Prostate gland (tissue), 2 donors: ENCODE measurements at regions not wholly inside any gene's neighbourhood (a gene's known extent, or its start where the extent isn't known, plus 50 kb on each side); places are given as distances from the start of the nearest gene placed in this dataset.
"Not testable (repeated sequence)": the region's sequence is repeated elsewhere in the genome, so short reads cannot be mapped to it uniquely, and the experiment has no call there.

Experiments
- DNase-seq: peaks from one replicate; pipeline ENCODE4 v3.0.0-alpha.2; 2019; ENCODE audit warnings: low spot score
- H3K27ac ChIP-seq, 2 donors: fragments of 200-600 bp; sonication (generic); 2 replicates each; pipeline ENCODE4 v1.5.1; 2017 to 2019
- H3K27me3 ChIP-seq: fragments of 200-600 bp; sonication (generic); replicated peaks from 2 replicates; pipeline ENCODE4 v1.5.1; 2019; ENCODE audit not compliant: insufficient read depth
- H3K36me3 ChIP-seq, 2 donors: fragments of 200-600 bp; sonication (generic); 1 replicate in 1 of 2; 2 replicates in 1 of 2; pipeline versions ENCODE4 v1.5.1 to v1.8.1; 2017 to 2019
- H3K4me1 ChIP-seq: fragments of 200-600 bp; sonication (generic); replicated peaks from 2 replicates; pipeline ENCODE4 v1.5.1; 2019
- H3K4me3 ChIP-seq, 2 donors: fragments of 200-600 bp; sonication (generic); 2 replicates each; pipeline ENCODE4 v1.5.1; 2017 to 2019
- H3K9me3 ChIP-seq: fragments of 200-600 bp; sonication (generic); 2 replicates; pipeline ENCODE4 v1.5.1; 2017
- CTCF ChIP-seq, 4 experiments: fragments of 200-600 bp in 2 of 4; fragments of 450-650 bp in 2 of 4; sonication (generic) in 2 of 4; IDR thresholded peaks; 1 replicate in 3 of 4; 2 replicates in 1 of 4; pipeline ENCODE4 v1.5.1; 2016 to 2019; ENCODE audit warnings: antibody characterized with exemption in 4 of 4, mild to moderate bottlenecking in 2 of 4, moderate library complexity in 2 of 4
- POLR2A ChIP-seq: fragments of 450-650 bp; IDR thresholded peaks from one replicate; pipeline ENCODE4 v1.6.1; 2016; ENCODE audit warnings: antibody characterized with exemption, mild to moderate bottlenecking
- POLR2AphosphoS5 ChIP-seq: sonication (generic); formaldehyde crosslinking; IDR thresholded peaks from one replicate; pipeline ENCODE4 v1.6.1; 2017; ENCODE audit warnings: antibody characterized with exemption
- WGBS: methylation state at CpG from one replicate; pipeline ENCODE4 v1.1.5; 2018; 5-methylcytosine and 5-hydroxymethylcytosine counted together
- intact Hi-C: fragments of 100-400 bp; cut with DNase I; formaldehyde crosslinking; loops from one replicate; pipeline ENCODE4 v1.14.2; 2022

DNA sequence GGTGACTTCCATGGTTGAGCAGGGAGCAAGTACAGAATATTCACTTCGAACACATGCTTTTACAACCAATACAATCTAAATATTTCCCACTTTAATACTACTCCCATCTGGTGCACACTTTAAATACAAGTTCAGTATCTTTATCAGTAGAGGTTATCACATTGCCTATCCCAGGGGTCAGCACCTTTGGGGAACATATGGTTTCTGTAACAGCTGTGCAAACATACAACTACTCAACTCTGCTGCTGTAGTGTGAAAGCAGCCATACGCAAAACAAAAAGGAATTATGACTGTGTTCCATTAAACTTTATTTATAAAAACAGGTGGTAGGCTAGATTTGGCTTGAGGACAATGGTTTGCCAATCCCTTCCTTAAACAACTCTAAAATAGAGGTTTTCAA is 157.5 kb downstream of the XPNPEP1 start:
- Histone ChIP-seq H3K9me3 (no peaks in the 10 kb centered on the region), H3K4me3 (no peak overlapping the region), H3K27me3 (no peaks in the 10 kb centered on the region), H3K27ac (no peak overlapping the region), H3K36me3 (no peaks in the 10 kb centered on the region), H3K4me1 (no peaks in the 10 kb centered on the region)
- TF ChIP-seq POLR2A = no peak
- TF ChIP-seq POLR2AphosphoS5 = no peak
- TF ChIP-seq CTCF (IDR thresholded peaks at IDR 0.05) = no peak
- DNase-seq = no peak
- 90% methylated on average over 2 of the region's 2 CpGs for WGBS
- intact Hi-C loops = no loop called here

GRCh38 chr10:109762555-109762954 is 160.8 kb downstream of the XPNPEP1 start:
- Histone ChIP-seq H3K4me1 (no peaks in the 10 kb centered on the region), H3K36me3 (no peaks in the 10 kb centered on the region), H3K27me3 (no peaks in the 10 kb centered on the region), H3K9me3 (no peaks in the 10 kb centered on the region), H3K4me3 (no peak overlapping the region), H3K27ac (no peak overlapping the region)
- intact Hi-C loops = no loop called here
- TF ChIP-seq CTCF (IDR thresholded peaks at IDR 0.05) (no peak), POLR2AphosphoS5 (no peak), POLR2A (no peak)
- DNase-seq = no peak

DNA sequence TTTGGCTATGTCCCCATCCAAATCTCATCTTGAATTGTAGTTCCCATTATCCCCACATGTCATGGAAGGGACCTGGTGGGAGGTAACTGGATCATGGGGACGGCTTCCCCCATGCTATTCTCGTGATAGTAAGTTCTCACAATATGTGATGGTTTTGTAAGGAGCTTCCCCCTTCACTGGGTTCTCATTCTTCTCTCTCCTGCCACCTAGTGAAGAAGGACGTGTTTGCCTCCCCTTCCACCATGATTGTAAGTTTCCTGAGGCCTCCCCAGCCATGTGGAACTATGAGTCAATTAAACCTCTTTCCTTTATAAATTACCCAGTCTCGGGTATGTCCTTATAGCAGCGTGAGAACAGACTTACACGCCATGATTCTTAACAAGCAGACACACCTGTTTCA is 165.6 kb downstream of the XPNPEP1 start:
- H3K4me3 ChIP-seq, DNase-seq, intact Hi-C loops, H3K36me3 ChIP-seq, H3K27ac ChIP-seq, H3K27me3 ChIP-seq, H3K4me1 ChIP-seq, H3K9me3 ChIP-seq: not testable (repeated sequence)
- WGBS = 64% methylated on average over 6 of the region's 6 CpGs

DNA sequence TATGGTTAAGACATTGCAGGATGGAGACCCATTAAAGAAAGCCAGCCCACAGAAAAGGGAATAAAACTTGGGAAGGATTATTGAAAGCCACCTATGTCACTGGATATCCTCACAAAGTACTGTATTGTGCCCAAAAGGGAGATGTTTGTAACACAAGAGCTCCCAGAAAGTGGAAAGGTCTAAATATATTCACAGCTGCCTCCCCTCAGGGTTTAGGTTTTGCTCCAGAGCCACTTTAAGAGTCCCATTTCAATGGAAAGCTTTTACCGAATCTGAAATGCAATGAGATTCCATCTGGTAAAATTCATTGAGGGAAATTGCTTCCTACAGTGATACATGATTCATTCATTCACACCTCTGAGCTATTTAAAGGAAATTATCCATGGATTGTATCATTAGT is 176.4 kb downstream of the XPNPEP1 start:
- no peaks in the 10 kb centered on the region for H3K4me1 ChIP-seq
- TF ChIP-seq CTCF (IDR thresholded peaks at IDR 0.05) = no peak
- no peak for TF ChIP-seq POLR2A
- TF ChIP-seq POLR2AphosphoS5 = no peak
- H3K9me3 ChIP-seq = no peaks in the 10 kb centered on the region
- H3K36me3 ChIP-seq = no peaks in the 10 kb centered on the region
- DNase-seq = no peak
- no peak overlapping the region for H3K4me3 ChIP-seq
- no peak overlapping the region for H3K27ac ChIP-seq
- intact Hi-C loops = no loop called here
- 52% methylated on average over 1 of the region's 1 CpG for WGBS
- H3K27me3 ChIP-seq = no peaks in the 10 kb centered on the region

DNA sequence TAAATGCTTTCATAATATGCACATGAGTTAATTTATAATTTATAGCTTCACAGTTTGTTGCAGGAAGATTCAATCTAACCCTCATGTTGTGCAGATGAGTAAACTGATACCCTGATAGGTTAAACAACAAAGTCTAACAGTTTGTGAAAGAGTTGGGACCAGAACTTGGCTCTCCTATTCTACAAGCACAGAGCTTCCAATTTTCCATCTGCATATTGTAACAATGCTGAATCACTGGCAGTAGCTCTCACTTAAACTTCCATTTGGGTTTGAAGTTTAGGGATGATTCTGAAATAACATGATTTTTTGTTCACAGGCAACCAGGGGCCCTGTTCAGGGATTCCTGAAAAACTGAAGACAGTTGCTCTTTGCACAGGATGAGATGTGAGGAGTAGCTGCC is 179.3 kb downstream of the XPNPEP1 start:
- no peaks in the 10 kb centered on the region for H3K36me3 ChIP-seq
- TF ChIP-seq CTCF (IDR thresholded peaks at IDR 0.05) (no peak), POLR2A (no peak), POLR2AphosphoS5 (no peak)
- H3K4me1 ChIP-seq = no peaks in the 10 kb centered on the region
- H3K27me3 ChIP-seq = no peaks in the 10 kb centered on the region
- no peak for DNase-seq
- H3K9me3 ChIP-seq = no peaks in the 10 kb centered on the region
- intact Hi-C loops = no loop called here
- no peak overlapping the region for H3K27ac ChIP-seq
- no peak overlapping the region for H3K4me3 ChIP-seq

- intact Hi-C loops = no loop called here
- DNase-seq = no peak
- Histone ChIP-seq H3K4me3 (no peak overlapping the region), H3K4me1 (no peaks in the 10 kb centered on the region), H3K9me3 (no peaks in the 10 kb centered on the region), H3K27me3 (no peaks in the 10 kb centered on the region), H3K36me3 (no peaks in the 10 kb centered on the region), H3K27ac (no peak overlapping the region)
- WGBS = 40% methylated on average over 2 of the region's 2 CpGs
- TF ChIP-seq CTCF (IDR thresholded peaks at IDR 0.05) (no peak), POLR2A (no peak), POLR2AphosphoS5 (no peak)
Measured at GRCh38 chr10:109743574-109743973, 179.7 kb downstream of the XPNPEP1 start.
